ENCODE measurements at regions not wholly inside any gene's neighbourhood (a gene's known extent, or its start where the extent isn't known, plus 50 kb on each side); places are given as distances from the start of the nearest gene placed in this dataset.
A peak's percentile ranks its signal among the peaks of the same experiment; 100 is the strongest.

GRCh38 chr2:181828122-181828705 is 63.3 kb upstream of the ITPRID2 start (continued):
- no peak for TF ChIP-seq MCM7 (IDR thresholded peaks at IDR 0.05)
- TF ChIP-seq SMAD4 (CRISPR knock-in tag; conservative IDR thresholded peaks at IDR 0.05): 0 out of 2 replicates have a peak, but pooled peaks have one; percentile 26
- TF ChIP-seq ZNF175 (CRISPR knock-in tag; IDR thresholded peaks at IDR 0.05; ENCODE audit: low read depth): 0 out of 2 replicates have a peak, but pooled peaks have one; percentile 32
- TF ChIP-seq NBN (IDR thresholded peaks at IDR 0.05; ENCODE audit: low read depth): no peak
- TF ChIP-seq YY1 (IDR thresholded peaks at IDR 0.05; ENCODE audit: borderline replicate concordance in 1 of 3, control insufficient read depth in 1 of 3, extremely low read depth in 1 of 3, insufficient read depth in 3 of 3, insufficient read length in 1 of 3, insufficient replicate concordance in 2 of 3, low read depth in 1 of 3, low read length in 2 of 3): no peak
- no peak for TF ChIP-seq CEBPG (CRISPR knock-in tag; IDR thresholded peaks at IDR 0.05)
- no peak for TF ChIP-seq CEBPG (tag; conservative IDR thresholded peaks at IDR 0.05 in 1 of 2, IDR thresholded peaks at IDR 0.05 in 1 of 2)
- TF ChIP-seq NR0B1 (IDR thresholded peaks at IDR 0.05; ENCODE audit: partially characterized antibody): no peak
- TF ChIP-seq ZNF639 (CRISPR knock-in tag; conservative IDR thresholded peaks at IDR 0.05 in 1 of 2, IDR thresholded peaks at IDR 0.05 in 1 of 2): peak in 1 of 2 experiments; percentile 50; a peak in 1 of 4 replicates
- TF ChIP-seq ELF1 (tag; IDR thresholded peaks at IDR 0.05): peak; percentile 51
- TF ChIP-seq POLR2A (conservative IDR thresholded peaks at IDR 0.05): no peak
- no peak for TF ChIP-seq THRB (CRISPR knock-in tag; conservative IDR thresholded peaks at IDR 0.05)
- peak; percentile 48; the same call in 1 of the 2 replicates for TF ChIP-seq ZNF24 (IDR thresholded peaks at IDR 0.05)
